WI38 (cell line): ENCODE measurements at regions not wholly inside any gene's neighbourhood (a gene's known extent, or its start where the extent isn't known, plus 50 kb on each side); places are given as distances from the start of the nearest gene placed in this dataset.

ENCODE experiments used
- H3K4me3 ChIP-seq: 2 replicates; pipeline ENCODE4 v1.5.1; 2011; ENCODE audit warnings: low read depth, mild to moderate bottlenecking, control low read depth, low read length
- TF ChIP-seq, protein P1 (sequence below): IDR thresholded peaks from 2 replicates; pipeline ENCODE4 v1.5.1; 2012; ENCODE audit warnings: low read depth, mild to moderate bottlenecking, control low read depth, low read length

DNA sequence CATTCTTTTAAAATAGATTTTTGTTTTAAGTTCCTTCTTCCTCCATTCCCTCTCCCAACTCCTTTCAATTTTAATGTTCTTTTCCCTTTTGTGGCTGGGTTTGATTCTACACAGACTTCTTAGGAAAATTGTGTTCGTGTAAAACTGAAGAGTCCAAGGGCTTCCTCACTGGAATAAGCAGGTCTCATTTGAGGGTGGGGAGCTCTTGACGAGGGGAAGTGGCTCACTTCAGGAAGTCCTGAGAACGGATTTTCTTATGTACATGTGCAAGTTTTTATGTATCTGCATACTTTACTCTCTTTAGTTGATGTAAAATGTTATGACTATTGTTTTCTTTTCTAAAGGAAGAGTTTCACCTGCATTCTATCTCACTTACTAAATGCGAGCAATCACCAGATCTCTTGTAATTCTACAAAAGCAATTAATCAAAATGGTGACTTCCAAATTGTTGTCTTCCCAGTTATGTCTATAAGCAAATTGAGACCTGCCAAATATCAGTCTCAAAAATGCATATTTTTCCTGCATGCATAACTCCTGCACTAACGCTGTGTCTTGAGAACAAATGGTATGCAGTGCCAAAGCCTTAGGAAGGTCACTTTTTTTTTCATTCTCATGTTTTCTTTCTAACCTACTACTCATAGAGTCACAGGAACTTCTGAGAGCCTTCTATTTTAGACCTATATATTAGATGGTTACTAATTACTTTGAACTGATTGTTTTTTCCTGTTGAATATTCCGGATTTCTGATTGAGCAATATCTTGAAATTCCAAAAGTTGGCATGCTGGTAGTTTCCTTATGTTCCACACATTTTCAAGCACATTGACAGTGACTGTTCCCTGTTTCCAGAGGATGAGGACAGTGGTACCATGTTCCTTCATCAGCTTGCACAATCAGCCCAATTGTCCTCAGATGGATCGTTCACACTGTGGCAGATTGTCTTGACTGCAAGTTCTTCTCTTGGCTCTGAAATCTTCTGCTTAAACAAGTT, 251.9 kb upstream of the PRDM1 start:
- no peak overlapping the region for H3K4me3 ChIP-seq
- TF ChIP-seq, protein P1, sequence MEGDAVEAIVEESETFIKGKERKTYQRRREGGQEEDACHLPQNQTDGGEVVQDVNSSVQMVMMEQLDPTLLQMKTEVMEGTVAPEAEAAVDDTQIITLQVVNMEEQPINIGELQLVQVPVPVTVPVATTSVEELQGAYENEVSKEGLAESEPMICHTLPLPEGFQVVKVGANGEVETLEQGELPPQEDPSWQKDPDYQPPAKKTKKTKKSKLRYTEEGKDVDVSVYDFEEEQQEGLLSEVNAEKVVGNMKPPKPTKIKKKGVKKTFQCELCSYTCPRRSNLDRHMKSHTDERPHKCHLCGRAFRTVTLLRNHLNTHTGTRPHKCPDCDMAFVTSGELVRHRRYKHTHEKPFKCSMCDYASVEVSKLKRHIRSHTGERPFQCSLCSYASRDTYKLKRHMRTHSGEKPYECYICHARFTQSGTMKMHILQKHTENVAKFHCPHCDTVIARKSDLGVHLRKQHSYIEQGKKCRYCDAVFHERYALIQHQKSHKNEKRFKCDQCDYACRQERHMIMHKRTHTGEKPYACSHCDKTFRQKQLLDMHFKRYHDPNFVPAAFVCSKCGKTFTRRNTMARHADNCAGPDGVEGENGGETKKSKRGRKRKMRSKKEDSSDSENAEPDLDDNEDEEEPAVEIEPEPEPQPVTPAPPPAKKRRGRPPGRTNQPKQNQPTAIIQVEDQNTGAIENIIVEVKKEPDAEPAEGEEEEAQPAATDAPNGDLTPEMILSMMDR: no peak

GRCh38 chr6:105832313-105832761, 253.8 kb upstream of the PRDM1 start:
- TF ChIP-seq, protein P1: no peak
- no peak overlapping the region for H3K4me3 ChIP-seq

DNA sequence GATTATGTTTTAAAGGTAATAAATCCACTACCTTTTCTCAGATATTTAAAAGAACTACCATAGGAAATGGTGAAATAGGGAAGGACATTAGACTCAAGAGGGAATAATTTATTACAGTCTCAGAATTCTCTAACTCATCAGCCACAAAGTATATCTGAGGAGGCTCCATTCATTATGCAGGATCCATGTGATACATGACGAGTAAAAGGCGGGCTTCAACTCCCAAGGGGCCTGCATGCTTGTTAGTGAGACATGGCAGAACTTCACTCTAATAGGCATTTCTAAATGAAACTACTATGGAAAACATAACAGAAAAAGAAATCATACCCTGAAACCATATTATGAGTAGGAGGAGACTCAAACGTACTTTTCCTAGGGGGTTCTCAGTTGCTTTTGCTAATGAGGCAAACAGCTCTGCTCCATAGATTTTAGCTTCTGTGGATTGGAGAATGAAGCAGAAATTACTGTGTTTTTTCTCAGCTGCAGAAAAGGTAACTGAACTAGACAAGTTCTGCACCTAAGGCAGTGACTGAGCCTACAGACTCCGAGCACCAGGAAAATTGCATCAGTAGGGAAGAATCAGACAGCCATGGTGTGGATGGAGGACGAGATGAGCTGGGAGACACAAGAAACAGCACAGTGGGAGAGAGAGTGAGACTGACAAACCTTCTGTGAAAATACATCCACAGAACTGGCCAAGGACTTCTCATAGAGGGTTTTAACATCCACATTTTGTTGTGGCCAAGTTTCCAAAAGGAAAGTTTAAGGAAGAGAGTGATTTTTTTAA, 254.6 kb upstream of the PRDM1 start:
- TF ChIP-seq, protein P1: no peak
- H3K4me3 ChIP-seq: no peak overlapping the region

DNA sequence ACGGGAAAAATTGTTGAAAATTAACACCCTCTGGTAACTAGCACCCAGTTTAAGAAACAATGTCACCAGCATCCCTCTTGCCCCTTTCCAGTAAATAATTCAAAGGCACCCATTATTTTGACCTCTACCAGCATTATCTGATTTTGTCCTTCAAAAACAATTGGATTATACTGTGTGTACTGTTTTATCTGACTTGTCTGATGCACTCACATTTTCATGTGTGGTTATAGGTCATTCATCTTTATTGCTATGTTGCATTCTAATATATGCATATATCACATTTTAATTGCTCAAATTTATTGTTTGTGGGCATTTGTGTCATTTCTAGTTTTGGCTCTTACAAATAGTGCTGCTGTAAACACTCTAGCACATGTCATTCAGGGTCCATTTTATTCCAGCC, 260.9 kb upstream of the PRDM1 start:
- TF ChIP-seq, protein P1: no peak
- no peak overlapping the region for H3K4me3 ChIP-seq

GRCh38 chr6:105824732-105825131, 261.4 kb upstream of the PRDM1 start:
- H3K4me3 ChIP-seq: no peak overlapping the region
- TF ChIP-seq, protein P1: no peak

DNA sequence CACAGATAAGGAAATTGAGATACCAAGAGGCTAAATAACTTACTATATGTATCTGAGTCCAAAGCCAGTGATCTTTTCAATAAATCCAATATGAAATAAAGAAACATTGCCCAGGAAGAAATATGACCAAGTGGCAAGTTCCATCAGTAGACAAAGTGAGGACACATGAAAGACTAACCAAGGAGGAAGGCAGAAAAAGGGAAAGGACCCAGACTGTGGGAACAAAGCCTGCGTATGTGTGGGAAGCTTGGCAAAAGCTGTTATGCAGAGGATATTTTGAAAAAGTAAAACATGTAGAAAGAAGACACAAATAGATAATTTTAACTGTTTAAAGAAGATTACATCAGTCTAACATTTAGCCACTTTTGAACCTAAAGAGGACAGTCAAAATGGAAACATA, 264.4 kb upstream of the PRDM1 start:
- no peak overlapping the region for H3K4me3 ChIP-seq
- TF ChIP-seq, protein P1: no peak
